ENCODE measurements at regions not wholly inside any gene's neighbourhood (a gene's known extent, or its start where the extent isn't known, plus 50 kb on each side); places are given as distances from the start of the nearest gene placed in this dataset.

GRCh38 chrX:13440176-13440575 is 120.3 kb upstream of the ATXN3L start:
- Mint-ChIP-seq H3K27ac (no peak overlapping the region), H3K27me3 (no peaks in the 10 kb centered on the region), H3K4me3 (no peak overlapping the region), H3K36me3 (ENCODE audit: low read depth) (no peaks in the 10 kb centered on the region), H3K9me3 (no peaks in the 10 kb centered on the region), H3K4me1 (ENCODE audit: low read depth) (no peaks in the 10 kb centered on the region)
- ChIA-PET CTCF (no interaction called here), POLR2A (interaction anchor here (0.5 kb wide), 1 partner anchor 8 kb away, joined by 4 read pairs; no protein-coding TSS in a partner anchor)
- no peaks in the 10 kb centered on the region for H3K36me3 ChIP-seq (ENCODE audit: insufficient read depth, low read length)
- DNase-seq (no peak), ATAC-seq (ENCODE audit: poor library complexity) (no peak)
- H3K27ac ChIP-seq (ENCODE audit: low read depth in 1 of 2, low read length in 2 of 2): no peak overlapping the region
- no peaks in the 10 kb centered on the region for H3K27me3 ChIP-seq (ENCODE audit: control insufficient read depth in 1 of 2, insufficient read depth in 2 of 2, low read length in 2 of 2)
- H3K4me1 ChIP-seq (ENCODE audit: insufficient read depth, low read length): no peaks in the 10 kb centered on the region
- no peaks in the 10 kb centered on the region for H3K9me3 ChIP-seq (ENCODE audit: control insufficient read depth in 1 of 2, insufficient read depth in 1 of 2, low read length in 2 of 2)
- no peak overlapping the region for H3K4me3 ChIP-seq (ENCODE audit: low read length)
- intact Hi-C loops (cut with DNase I, micrococcal nuclease): no loop called here
- no peak for TF ChIP-seq CTCF (IDR thresholded peaks at IDR 0.05)

GRCh38 chrX:13433298-13433605 is 113.4 kb upstream of the ATXN3L start:
- no peak for TF ChIP-seq CTCF (IDR thresholded peaks at IDR 0.05)
- H3K9me3 Mint-ChIP-seq: no peaks in the 10 kb centered on the region
- no peak overlapping the region for H3K27ac Mint-ChIP-seq
- Histone ChIP-seq H3K4me1 (ENCODE audit: insufficient read depth, low read length) (no peaks in the 10 kb centered on the region), H3K27ac (ENCODE audit: low read depth in 1 of 2, low read length in 2 of 2) (no peak overlapping the region), H3K9me3 (ENCODE audit: control insufficient read depth in 1 of 2, insufficient read depth in 1 of 2, low read length in 2 of 2) (no peaks in the 10 kb centered on the region), H3K27me3 (ENCODE audit: control insufficient read depth in 1 of 2, insufficient read depth in 2 of 2, low read length in 2 of 2) (no peaks in the 10 kb centered on the region), H3K36me3 (ENCODE audit: insufficient read depth, low read length) (no peaks in the 10 kb centered on the region), H3K4me3 (ENCODE audit: low read length) (no peak overlapping the region)
- DNase-seq: no peak
- ATAC-seq (ENCODE audit: poor library complexity): no peak
- ChIA-PET CTCF (no interaction called here), POLR2A (no interaction called here)
- intact Hi-C loops (cut with DNase I, micrococcal nuclease): no loop called here
- no peak overlapping the region for H3K4me3 Mint-ChIP-seq
- peaks cover 3% of the 10 kb centered on the region for H3K4me1 Mint-ChIP-seq (ENCODE audit: low read depth)
- H3K27me3 Mint-ChIP-seq: no peaks in the 10 kb centered on the region
- no peaks in the 10 kb centered on the region for H3K36me3 Mint-ChIP-seq (ENCODE audit: low read depth)

DNA sequence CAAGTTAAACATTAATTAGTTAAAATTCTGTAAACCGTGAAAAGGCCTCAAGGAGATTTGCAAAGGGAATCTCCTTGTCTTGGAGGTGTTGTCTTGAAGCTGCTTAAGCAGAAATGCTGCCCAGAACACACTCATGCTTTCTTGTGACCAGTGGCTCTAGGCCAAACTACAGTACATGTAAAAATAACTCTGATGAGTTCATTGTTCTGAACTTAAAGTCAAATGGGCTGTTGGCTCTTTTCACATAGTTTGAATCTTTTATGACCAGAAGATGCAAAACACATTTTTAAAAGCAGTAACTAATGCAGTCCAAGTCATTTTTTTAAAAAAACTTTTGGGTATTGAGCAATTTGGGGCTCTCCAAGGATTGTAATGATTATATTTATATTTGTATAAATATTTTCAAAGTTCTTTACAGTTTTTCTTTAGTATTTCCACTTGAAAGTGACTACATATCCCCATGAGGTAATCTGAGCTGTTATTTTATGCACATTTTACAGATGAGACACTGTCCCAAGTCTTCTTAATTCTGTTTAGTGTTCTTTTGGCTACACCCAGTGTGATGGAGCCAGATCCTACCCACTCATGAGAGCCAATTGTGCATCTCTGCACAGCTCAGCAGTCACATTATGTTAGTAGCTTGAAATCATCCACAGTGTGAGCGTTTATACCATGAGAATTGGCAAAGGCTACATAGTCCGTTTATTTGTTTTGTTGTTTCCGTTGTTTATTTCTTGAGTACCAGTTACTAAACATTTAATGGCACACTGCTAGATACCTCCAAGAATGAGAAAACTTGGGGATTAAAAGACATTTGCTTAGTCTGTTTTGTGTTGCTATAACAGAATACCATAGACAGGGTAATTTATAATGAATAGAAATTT is 112.8 kb upstream of the ATXN3L start:
- ChIA-PET CTCF (no interaction called here), POLR2A (interaction anchor here (0.7 kb wide), 1 partner anchor 8 kb away, joined by 4 read pairs; no protein-coding TSS in a partner anchor)
- Mint-ChIP-seq H3K27ac (no peak overlapping the region), H3K9me3 (no peaks in the 10 kb centered on the region), H3K36me3 (ENCODE audit: low read depth) (no peaks in the 10 kb centered on the region), H3K27me3 (no peaks in the 10 kb centered on the region), H3K4me1 (ENCODE audit: low read depth) (peaks cover 9% of the 10 kb centered on the region), H3K4me3 (no peak overlapping the region)
- intact Hi-C loops (cut with DNase I, micrococcal nuclease): no loop called here
- Histone ChIP-seq H3K9me3 (ENCODE audit: control insufficient read depth in 1 of 2, insufficient read depth in 1 of 2, low read length in 2 of 2) (no peaks in the 10 kb centered on the region), H3K4me3 (ENCODE audit: low read length) (no peak overlapping the region), H3K27ac (ENCODE audit: low read depth in 1 of 2, low read length in 2 of 2) (no peak overlapping the region), H3K4me1 (ENCODE audit: insufficient read depth, low read length) (no peaks in the 10 kb centered on the region), H3K36me3 (ENCODE audit: insufficient read depth, low read length) (no peaks in the 10 kb centered on the region), H3K27me3 (ENCODE audit: control insufficient read depth in 1 of 2, insufficient read depth in 2 of 2, low read length in 2 of 2) (no peaks in the 10 kb centered on the region)
- TF ChIP-seq CTCF (IDR thresholded peaks at IDR 0.05): no peak
- DNase-seq (no peak), ATAC-seq (ENCODE audit: poor library complexity) (no peak)
